Esophagus squamous epithelium (tissue), 4 donors: ENCODE measurements at regions not wholly inside any gene's neighbourhood (a gene's known extent, or its start where the extent isn't known, plus 50 kb on each side); places are given as distances from the start of the nearest gene placed in this dataset.

Source experiments
- POLR2A ChIP-seq, 4 donors: fragments of 450-650 bp; IDR thresholded peaks; one replicate each; pipeline ENCODE4 v1.6.1; 2017; ENCODE audit warnings: antibody characterized with exemption in 4 of 4, mild to moderate bottlenecking in 4 of 4, moderate library complexity in 3 of 4
- TF ChIP-seq, protein P1 (sequence below), 6 experiments: fragments of 450-650 bp in 4 of 6; fragments of 200-600 bp in 2 of 6; sonication (generic) in 2 of 6; IDR thresholded peaks; one replicate each; pipeline ENCODE4 v1.5.1; 2016 to 2019; ENCODE audit warnings: antibody characterized with exemption in 6 of 6, mild to moderate bottlenecking in 4 of 6, moderate library complexity in 4 of 6

DNA sequence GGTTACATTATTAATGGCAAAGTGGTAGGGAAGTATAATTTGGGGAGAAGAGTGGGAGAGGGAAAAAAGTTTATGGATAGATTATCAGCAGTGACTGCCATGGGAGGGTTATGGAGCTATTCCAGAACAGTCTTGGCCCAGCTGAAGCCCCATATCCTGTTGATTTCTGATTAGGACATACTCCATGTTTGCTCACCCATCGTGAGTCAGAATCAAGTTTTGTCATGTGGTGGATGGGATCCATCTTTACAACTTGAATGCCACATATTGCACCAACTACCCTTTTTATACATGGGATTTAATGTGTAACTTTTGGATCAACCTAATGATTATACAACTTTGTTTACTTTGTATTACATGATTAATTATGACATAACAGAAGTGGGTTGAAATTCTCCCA, 217.0 kb downstream of the HAO1 start:
- TF ChIP-seq, protein P1, sequence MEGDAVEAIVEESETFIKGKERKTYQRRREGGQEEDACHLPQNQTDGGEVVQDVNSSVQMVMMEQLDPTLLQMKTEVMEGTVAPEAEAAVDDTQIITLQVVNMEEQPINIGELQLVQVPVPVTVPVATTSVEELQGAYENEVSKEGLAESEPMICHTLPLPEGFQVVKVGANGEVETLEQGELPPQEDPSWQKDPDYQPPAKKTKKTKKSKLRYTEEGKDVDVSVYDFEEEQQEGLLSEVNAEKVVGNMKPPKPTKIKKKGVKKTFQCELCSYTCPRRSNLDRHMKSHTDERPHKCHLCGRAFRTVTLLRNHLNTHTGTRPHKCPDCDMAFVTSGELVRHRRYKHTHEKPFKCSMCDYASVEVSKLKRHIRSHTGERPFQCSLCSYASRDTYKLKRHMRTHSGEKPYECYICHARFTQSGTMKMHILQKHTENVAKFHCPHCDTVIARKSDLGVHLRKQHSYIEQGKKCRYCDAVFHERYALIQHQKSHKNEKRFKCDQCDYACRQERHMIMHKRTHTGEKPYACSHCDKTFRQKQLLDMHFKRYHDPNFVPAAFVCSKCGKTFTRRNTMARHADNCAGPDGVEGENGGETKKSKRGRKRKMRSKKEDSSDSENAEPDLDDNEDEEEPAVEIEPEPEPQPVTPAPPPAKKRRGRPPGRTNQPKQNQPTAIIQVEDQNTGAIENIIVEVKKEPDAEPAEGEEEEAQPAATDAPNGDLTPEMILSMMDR (IDR thresholded peaks at IDR 0.05) = no peak
- no peak for TF ChIP-seq POLR2A (IDR thresholded peaks at IDR 0.05)
